ENCODE measurements at regions not wholly inside any gene's neighbourhood (a gene's known extent, or its start where the extent isn't known, plus 50 kb on each side); places are given as distances from the start of the nearest gene placed in this dataset.

DNA sequence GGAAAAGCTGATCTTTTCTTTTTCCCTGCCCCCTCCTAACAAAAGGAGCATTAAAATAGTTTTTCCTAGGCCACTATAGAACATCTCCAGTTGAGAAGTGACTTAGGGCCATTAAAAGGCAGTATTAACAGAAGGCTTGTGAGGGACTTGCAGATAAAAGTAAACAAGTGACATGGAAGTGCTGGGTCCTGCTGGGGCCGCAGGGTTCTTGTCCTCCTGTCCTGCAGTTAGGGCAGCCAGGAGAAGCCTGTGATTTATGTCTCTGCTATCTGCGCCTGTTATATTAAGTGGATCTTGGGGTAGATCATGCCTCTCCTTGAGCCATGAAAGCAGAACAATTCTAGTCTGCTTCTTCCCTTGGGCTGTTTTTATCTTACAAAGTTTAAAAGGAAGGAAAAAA is 271.4 kb upstream of the C11orf87 start:
- H3K4me3 ChIP-seq (ENCODE audit: low read depth, low read length), result no peak overlapping the region
- no peak for DNase-seq (ENCODE audit: low read depth, low spot score)
- TF ChIP-seq, protein P1, sequence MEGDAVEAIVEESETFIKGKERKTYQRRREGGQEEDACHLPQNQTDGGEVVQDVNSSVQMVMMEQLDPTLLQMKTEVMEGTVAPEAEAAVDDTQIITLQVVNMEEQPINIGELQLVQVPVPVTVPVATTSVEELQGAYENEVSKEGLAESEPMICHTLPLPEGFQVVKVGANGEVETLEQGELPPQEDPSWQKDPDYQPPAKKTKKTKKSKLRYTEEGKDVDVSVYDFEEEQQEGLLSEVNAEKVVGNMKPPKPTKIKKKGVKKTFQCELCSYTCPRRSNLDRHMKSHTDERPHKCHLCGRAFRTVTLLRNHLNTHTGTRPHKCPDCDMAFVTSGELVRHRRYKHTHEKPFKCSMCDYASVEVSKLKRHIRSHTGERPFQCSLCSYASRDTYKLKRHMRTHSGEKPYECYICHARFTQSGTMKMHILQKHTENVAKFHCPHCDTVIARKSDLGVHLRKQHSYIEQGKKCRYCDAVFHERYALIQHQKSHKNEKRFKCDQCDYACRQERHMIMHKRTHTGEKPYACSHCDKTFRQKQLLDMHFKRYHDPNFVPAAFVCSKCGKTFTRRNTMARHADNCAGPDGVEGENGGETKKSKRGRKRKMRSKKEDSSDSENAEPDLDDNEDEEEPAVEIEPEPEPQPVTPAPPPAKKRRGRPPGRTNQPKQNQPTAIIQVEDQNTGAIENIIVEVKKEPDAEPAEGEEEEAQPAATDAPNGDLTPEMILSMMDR (IDR thresholded peaks at IDR 0.05; ENCODE audit: insufficient read depth, low read length, missing control alignments), result no peak
- ChIA-PET POLR2A (no interaction called here), CTCF (no interaction called here)

DNA sequence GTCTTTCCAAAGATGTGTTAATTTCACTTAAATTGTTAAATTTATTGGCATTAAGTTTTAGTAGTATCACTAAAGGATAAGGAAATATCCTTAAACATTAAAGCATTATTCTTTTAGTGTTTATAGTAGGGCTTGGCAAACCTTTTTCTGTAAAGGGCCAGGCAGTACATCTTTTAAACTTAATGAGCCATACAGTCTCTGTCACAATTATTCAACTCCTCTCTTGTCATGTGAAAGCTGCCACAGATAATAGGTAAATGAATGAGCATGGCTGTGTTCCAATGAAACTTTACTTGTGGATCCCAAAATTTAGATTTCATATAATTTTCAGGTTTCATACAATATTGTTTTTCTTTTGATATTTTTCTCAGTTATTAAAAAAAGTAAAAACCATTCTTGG is 268.2 kb upstream of the C11orf87 start:
- CTCF ChIA-PET, result no interaction called here
- POLR2A ChIA-PET, result no interaction called here
- TF ChIP-seq, protein P1 (IDR thresholded peaks at IDR 0.05; ENCODE audit: insufficient read depth, low read length, missing control alignments), result no peak
- no peak for DNase-seq (ENCODE audit: low read depth, low spot score)
- no peak overlapping the region for H3K4me3 ChIP-seq (ENCODE audit: low read depth, low read length)

DNA sequence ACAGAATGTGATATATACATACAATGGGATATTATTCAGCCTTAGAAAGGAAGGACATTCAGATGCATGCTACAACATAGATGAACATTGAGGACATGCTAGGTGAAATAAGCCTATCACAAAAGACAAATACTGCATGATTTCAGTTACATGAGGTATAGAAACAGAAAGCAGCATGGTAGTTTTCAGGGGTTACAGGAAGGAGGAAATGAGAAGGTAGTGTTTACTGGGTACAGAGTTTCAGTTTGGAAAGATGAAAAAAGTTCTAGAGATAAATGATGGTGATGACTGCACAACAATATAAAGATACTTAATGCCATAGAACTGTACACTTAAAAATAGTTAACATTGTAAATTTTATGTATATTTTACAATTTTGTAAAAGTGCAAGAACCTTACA is 266.7 kb upstream of the C11orf87 start:
- ChIA-PET POLR2A (no interaction called here), CTCF (no interaction called here)
- TF ChIP-seq, protein P1 (IDR thresholded peaks at IDR 0.05; ENCODE audit: insufficient read depth, low read length, missing control alignments), result no peak
- H3K4me3 ChIP-seq (ENCODE audit: low read depth, low read length), result no peak overlapping the region
- no peak for DNase-seq (ENCODE audit: low read depth, low spot score)

DNA sequence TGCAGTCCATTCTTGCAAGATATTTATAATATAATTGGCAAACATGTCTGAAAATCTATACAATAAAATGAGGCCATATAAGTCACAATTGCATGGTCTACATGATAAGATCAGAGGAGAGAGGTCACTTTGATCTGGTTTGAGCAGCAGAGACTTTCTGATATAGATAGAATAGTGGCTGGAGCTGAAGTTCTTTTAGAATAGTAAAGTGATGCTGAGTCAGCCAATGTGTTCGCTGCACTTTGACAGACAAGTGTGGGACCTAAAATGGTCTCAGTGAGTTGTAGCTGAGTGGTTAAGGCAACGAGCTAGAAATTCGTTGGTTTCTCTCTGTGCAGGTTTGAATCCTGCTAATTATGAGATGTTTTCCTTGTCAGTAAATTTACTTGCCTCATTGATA is 257.0 kb upstream of the C11orf87 start:
- H3K4me3 ChIP-seq (ENCODE audit: low read depth, low read length), result no peak overlapping the region
- CTCF ChIA-PET, result no interaction called here
- POLR2A ChIA-PET, result no interaction called here
- TF ChIP-seq, protein P1 (IDR thresholded peaks at IDR 0.05; ENCODE audit: insufficient read depth, low read length, missing control alignments), result no peak
- DNase-seq (ENCODE audit: low read depth, low spot score), result no peak

DNA sequence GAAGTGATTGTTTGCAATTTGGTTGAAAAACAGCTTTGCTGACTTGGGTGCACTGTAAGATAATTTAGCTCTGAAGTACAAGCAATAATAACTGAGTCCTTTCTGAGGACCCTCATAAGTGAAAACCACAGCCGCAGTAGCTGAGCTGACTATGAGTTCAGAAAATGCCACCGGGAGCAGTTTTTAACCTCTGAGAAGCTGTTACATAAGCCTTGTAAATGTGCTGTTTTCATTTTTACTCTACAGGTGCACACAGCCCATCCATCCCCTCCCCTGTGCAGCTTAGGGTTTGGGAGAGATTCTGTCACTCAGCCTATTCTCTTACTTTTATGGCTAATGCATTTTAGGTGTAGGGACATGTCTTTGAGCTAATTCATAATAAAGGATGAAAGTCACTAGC is 255.5 kb upstream of the C11orf87 start:
- H3K4me3 ChIP-seq (ENCODE audit: low read depth, low read length), result no peak overlapping the region
- ChIA-PET POLR2A (no interaction called here), CTCF (interaction anchor here (0.9 kb wide), 1 partner anchor 9 kb away, joined by 3 read pairs; no protein-coding TSS in a partner anchor)
- TF ChIP-seq, protein P1 (IDR thresholded peaks at IDR 0.05; ENCODE audit: insufficient read depth, low read length, missing control alignments), result no peak
- DNase-seq (ENCODE audit: low read depth, low spot score), result no peak

DNA sequence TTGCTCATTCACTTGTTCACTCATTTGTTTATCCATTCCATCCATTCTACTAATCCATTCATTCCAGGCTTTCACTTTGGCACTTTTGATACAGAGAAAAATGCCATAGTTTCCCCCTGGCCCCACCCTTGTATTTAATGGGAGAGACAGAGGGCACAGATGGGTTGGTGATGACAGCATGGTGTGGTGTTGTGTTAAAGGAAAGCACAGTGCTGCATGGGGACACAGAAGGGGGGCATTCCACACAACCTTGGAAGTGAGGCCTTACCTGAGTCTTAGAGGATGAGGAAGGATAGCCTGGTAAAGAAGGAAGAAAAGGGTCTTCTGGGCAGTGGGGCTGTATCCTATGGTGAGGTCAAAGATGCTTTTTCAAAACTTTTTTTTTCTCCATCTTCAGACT is 248.5 kb upstream of the C11orf87 start:
- ChIA-PET POLR2A (no interaction called here), CTCF (no interaction called here)
- TF ChIP-seq, protein P1 (IDR thresholded peaks at IDR 0.05; ENCODE audit: insufficient read depth, low read length, missing control alignments), result no peak
- no peak for DNase-seq (ENCODE audit: low read depth, low spot score)
- H3K4me3 ChIP-seq (ENCODE audit: low read depth, low read length), result no peak overlapping the region
